GM21825 (cell line): ENCODE measurements at regions not wholly inside any gene's neighbourhood (a gene's known extent, or its start where the extent isn't known, plus 50 kb on each side); places are given as distances from the start of the nearest gene placed in this dataset.
"Not testable (repeated sequence)": the region's sequence is repeated elsewhere in the genome, so short reads cannot be mapped to it uniquely, and the experiment has no call there.

Experiments used
- ATAC-seq: cut with Tn5 transposase; IDR thresholded peaks from one replicate; pipeline ENCODE4 v1.9.1; 2021; ENCODE audit warnings: mild to moderate bottlenecking, moderate library complexity; ENCODE audit not compliant: unreplicated experiment

DNA sequence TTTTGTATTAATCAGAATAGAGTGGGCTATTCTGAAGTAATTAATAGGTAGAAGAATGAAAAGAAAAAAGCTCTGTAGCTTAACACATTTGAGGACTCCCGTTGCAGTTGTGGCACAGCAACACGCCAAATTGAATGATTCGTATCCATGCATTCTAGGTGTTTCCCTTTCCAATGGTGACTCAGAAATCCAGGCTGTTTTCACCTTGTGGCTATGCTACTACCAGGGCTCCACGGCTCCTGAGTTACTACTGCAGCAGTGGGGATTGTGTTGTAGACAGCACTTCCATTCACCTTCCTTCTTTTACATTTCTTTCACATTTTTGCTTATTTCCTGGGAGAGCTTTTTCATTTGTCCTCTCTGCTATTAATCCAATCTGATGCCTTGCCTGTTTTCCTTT, 1616.4 kb downstream of the CDH8 start:
- ATAC-seq = no peak

- ATAC-seq = no peak
These were observed 1621.6 kb downstream of the CDH8 start for GRCh38 chr16:60414613-60415012.

- no peak for ATAC-seq
These were observed 1622.3 kb downstream of the CDH8 start for GRCh38 chr16:60413969-60414368.

- ATAC-seq = no peak
These were observed 1628.6 kb downstream of the CDH8 start for GRCh38 chr16:60407606-60408005.

DNA sequence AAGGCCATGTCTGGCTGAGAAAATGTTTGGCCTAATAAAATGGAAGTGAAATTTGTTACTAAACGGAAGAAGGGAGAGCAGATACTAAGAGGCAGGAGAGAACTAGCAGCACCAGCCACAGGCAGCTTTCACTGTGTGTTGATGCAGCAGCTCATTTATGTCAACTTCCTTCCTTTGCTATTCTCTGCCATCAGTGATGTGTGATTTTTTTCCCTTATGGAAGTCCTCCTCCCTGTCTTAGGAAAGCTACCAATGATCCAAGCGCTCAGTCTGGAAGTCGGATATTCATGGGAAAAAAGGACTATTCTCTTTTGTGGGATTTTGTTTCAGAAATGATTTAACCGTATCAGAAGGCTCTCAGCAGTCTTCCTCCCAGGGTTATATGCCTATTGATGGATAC, 1629.2 kb downstream of the CDH8 start:
- no peak for ATAC-seq

DNA sequence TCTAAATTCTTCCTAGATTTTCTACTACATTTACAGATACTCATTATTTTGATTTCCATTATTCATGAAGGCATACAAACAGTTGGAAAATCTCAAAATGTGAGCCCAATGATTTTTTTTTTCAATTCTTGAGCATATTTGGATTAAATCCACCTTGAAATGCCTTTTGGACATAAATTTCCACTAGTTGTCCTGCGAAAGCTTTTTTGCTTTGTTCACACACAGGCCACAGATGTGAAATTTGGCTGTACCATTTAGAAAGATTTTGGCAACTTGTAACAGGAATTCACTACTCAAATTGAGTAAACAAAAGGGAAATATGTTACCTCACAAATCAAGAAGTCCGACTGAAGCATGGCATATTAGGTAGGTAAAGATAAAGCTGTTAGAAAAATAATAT, 1631.0 kb downstream of the CDH8 start:
- ATAC-seq = no peak

DNA sequence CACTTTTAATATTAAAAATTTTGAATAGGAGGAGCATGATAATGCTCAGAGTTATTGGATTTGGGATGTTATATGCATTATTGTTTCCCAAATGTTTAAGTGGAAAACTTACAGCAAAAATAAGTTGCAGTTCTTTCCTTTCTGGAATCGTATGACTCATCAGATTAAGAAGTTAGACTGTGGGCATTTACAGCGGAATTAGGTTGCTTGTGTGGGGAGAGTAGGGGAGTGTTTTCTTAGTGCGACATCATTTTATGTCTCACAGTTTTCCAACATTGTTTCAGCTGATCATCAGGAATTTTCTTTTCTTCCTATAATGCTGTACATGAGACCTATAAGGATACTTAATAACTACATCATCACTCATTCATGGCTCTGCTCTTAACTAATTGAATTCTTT, 1631.8 kb downstream of the CDH8 start:
- ATAC-seq = no peak

- ATAC-seq = peak; percentile 61
These were observed 1633.3 kb downstream of the CDH8 start for GRCh38 chr16:60402941-60403340.

DNA sequence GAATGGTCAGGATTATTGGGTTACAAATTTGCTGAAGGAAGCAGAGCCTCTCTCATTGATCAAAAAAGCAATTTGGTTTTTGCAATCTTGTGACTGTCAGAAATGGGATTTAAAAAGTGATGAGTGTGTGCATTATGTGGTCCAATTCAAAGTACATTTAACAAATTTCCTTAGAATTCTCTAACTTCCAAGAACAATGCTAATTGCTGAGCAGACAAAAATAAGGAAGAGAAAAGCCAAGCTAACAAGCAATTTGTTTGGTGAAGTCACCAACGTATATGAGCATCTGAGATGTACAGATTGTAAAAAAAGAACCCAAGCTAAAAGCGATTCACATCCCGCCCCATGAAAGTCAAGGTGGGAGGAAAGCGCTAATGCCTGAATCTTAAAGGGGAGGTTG, 1643.9 kb downstream of the CDH8 start:
- ATAC-seq = no peak

DNA sequence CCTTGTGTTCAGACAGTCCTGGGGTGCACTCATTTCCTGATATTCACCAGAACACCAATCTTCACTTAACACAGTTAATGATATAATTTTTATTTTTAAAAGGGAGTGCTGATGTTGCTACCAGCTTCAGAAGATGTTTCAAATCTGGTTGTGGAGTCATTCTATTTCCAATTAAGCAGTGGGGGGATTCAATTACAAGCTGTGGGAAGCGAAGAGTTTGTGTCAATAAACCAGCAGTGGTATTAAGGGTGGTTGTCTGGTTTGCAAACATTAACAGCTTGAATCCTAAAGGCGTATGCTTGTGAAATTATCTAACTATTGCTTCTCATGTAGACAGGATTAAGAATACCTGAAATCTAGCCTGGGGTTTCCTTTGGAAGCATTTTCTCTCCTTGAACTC, 1637.5 kb upstream of the GOT2 start:
- no peak for ATAC-seq

DNA sequence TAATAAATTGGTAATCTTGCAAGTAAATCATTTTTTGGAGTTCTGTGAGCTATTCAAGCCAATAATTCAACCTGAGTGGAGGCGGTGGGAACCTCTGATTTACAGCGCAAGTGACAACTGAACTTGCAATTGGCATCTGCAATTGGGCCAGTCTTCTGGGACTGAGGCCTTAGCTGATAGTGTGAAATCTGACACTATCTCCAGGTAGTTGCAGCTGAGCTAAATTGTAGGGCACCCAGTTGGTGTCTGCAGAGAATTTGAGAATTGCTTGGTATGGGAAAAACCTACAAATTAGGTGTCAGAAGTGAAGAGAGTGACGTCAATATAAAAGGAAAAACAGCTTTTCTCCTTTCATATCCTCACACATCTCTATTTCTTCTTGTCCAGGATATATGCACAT, 1633.6 kb upstream of the GOT2 start:
- ATAC-seq = no peak

- no peak for ATAC-seq
These were observed 1629.5 kb upstream of the GOT2 start for GRCh38 chr16:60363566-60363965.

GRCh38 chr16:60359866-60360265, 1625.8 kb upstream of the GOT2 start:
- ATAC-seq = not testable (repeated sequence)

DNA sequence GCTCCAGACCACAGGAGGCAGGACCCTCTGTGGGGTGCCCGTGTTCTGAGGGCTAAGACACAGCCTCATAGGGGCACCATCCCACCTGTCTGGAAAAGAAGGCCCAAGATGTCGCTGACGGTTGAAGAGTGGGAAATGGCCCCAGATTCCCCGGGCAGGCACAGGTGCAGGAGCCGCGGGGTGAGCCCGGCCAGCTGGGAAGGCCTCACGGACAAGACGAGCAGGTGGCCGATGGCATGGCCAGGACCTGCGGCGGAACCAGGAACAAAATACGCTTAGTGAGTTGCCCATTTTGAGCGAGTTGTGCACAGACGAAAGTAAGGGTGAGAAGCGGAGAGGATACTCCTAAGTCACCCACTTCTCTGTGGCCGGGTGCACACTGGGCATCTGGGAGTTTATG, 1625.3 kb upstream of the GOT2 start:
- not testable (repeated sequence) for ATAC-seq

DNA sequence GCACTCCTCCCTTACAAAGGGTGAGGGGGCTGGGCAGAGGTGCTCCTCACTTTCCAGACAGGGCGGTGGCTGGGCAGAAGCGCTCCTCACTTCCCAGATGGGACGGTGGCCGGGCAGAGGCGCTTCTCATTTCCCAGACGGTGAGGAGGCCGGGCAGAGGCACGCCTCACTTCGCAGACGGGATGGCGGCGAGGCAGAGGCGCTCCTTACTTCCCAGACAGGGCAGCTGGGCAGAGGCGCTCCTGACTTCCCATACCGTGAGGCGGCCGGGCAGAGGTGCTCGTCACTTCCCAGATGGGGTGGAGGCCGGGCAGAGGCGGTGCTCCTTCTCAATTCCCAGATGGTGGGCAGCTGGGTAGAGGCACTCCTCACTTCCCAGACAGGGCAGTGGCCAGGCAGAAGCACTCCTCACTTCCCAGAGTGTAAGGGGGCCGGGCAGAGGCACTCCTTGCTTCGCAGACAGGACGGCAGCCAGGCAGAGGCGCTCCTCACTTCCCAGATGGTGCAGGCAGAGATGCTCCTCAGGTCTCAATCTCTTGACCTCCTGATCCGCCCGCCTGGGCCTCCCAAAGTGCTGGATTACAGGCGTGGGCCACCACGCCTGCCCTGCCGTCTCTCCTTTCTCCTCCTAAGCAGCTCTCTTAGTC, 1623.9 kb upstream of the GOT2 start:
- ATAC-seq = not testable (repeated sequence)

- ATAC-seq = no peak
These were observed 1612.1 kb upstream of the GOT2 start for GRCh38 chr16:60346256-60346655.

DNA sequence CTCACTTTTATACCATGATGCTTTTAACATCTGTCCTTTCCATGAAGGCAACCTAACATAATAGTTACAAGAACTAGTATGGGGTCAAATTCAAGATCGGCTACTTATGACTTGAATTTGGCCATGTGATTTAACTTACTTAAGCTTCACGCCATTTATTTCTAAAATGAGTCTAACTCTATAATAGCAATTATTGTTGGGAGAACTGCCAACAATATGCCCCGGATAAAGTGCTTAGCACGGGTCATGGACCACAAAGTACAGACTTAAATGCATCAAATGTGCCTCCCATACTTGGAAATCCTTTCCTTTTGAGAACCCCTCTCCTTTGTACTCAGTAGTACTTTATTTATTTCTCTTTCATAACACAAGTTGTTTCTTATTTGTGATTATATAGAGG, 1603.6 kb upstream of the GOT2 start:
- no peak for ATAC-seq

DNA sequence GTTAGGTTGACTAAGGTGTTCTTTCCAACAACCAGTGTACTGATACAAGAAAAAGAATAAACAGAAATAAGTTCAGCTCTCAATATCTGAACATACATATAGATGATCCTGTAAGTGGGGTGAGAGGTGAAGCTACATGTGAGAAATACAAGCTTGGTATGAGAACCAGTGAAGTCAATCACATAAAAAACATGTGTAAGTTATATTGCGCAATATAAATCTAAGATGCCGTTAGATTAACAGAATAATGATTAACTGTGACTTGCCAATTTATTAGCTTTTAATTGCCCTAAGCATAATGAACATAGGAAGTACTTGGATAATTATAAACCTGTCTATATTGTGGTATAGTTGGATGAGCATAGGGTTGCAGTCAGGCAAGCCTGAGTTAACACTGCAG, 1597.1 kb upstream of the GOT2 start:
- ATAC-seq = no peak

DNA sequence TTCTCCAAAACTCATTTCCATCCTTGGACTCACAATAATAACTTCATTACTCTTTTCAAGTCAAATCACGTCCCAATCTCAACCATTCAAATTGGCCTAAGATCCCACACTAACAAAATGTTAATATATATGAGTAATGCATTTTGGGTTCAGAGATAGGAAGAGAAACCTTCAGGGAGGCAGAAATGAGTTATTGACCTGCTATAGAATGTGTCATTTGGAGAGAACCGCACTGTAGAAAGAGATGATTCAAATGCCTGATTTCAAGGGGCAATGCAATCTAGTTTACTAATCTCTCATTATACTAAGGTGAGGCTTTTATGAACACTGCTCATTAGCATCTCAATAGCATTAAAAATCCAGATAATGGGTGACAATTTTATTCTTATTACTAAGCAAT, 1595.0 kb upstream of the GOT2 start:
- no peak for ATAC-seq

- no peak for ATAC-seq
These were observed 1594.0 kb upstream of the GOT2 start for GRCh38 chr16:60328152-60328551.

DNA sequence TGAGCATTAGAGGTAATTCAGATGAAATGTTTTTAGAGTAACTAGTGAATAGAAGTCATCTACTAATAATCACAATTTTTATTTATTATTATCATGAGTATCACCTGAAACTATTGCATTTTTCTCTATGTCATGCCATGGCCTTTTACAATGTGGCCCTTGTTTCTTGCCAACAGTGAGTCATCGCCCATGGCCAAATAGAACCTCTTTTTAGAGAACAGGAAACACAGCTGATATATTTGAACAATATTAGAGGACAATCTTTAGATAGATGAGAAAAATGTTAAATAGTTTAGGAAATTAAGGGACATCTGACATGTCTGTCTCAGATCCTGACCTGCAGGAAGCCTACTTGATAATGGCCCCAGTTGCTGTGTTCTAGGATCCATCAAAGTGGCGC, 1584.4 kb upstream of the GOT2 start:
- ATAC-seq = no peak

DNA sequence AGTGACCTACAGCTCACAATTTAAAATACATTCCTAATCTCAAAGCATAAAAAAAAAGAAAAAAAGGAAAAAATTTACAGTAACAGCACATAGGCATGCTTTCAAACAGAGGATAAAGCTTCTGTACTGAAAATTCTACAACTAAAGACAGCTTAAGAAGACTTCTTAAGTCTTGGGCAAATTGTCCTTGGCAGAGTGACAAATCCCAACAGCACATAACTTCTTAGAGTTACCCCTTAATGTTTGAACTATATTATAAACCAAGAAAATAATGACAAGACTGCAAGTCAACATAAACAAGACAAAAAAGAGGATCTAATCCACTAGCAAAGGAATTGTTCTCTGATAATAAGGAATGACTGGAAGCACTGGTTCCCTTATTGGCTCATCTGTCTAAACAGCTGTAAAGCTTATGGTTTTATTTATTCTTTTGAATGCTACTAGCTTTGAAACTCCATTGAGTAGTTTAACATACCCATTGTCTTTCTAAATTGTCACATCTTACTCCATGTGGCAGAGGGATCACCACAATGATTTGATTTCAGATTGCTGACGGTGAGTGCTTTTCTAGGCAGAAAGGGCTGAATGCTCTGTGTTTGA, 1576.8 kb upstream of the GOT2 start:
- no peak for ATAC-seq

GRCh38 chr16:60304720-60305119, 1570.6 kb upstream of the GOT2 start:
- ATAC-seq = no peak
